Testis (tissue), 2 donors: ENCODE measurements at regions not wholly inside any gene's neighbourhood (a gene's known extent, or its start where the extent isn't known, plus 50 kb on each side); places are given as distances from the start of the nearest gene placed in this dataset.

ENCODE experiments used
- POLR2A ChIP-seq: fragments of 450-650 bp; IDR thresholded peaks from one replicate; pipeline ENCODE4 v1.6.1; 2017; ENCODE audit warnings: antibody characterized with exemption, mild to moderate bottlenecking, moderate library complexity
- TF ChIP-seq, protein P1 (sequence below), 3 experiments: fragments of 450-650 bp in 2 of 3; fragments of 200-600 bp in 1 of 3; sonication (generic) in 1 of 3; IDR thresholded peaks; one replicate each; pipeline ENCODE4 v1.5.1; 2016 to 2019; ENCODE audit warnings: antibody characterized with exemption in 3 of 3, mild to moderate bottlenecking in 2 of 3, moderate library complexity in 1 of 3

DNA sequence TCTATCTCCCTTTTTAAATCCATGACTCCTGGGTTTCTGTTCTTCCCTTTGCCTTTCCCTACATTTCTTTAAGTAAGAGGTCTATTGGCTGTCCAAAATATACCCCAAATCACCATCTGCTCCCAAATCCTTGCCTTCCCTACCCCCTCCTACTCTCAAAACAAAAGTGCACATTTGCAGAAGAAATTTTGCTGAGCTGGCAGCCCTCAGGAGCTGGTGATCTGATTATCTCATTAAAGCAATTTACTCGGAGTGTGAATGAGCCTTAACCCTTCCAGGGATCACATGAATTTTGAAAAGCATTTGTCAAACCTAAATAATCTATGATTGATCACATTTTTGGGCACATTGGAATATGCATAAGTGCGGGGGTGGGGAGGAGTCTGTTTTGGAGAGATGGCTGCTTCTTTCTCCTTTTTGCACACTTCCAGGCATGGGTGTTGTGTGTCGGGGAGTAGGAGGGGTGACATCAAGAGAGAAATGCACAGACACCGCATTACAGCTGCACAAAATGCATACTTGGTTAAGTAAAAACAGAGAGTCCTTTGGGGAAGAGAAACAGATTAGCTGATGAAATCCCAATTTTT is 892.6 kb downstream of the TUSC7 start:
- TF ChIP-seq POLR2A: no peak
- TF ChIP-seq, protein P1, sequence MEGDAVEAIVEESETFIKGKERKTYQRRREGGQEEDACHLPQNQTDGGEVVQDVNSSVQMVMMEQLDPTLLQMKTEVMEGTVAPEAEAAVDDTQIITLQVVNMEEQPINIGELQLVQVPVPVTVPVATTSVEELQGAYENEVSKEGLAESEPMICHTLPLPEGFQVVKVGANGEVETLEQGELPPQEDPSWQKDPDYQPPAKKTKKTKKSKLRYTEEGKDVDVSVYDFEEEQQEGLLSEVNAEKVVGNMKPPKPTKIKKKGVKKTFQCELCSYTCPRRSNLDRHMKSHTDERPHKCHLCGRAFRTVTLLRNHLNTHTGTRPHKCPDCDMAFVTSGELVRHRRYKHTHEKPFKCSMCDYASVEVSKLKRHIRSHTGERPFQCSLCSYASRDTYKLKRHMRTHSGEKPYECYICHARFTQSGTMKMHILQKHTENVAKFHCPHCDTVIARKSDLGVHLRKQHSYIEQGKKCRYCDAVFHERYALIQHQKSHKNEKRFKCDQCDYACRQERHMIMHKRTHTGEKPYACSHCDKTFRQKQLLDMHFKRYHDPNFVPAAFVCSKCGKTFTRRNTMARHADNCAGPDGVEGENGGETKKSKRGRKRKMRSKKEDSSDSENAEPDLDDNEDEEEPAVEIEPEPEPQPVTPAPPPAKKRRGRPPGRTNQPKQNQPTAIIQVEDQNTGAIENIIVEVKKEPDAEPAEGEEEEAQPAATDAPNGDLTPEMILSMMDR (IDR thresholded peaks at IDR 0.05): no peak
